ENCODE measurements at regions not wholly inside any gene's neighbourhood (a gene's known extent, or its start where the extent isn't known, plus 50 kb on each side); places are given as distances from the start of the nearest gene placed in this dataset.
"Not testable (repeated sequence)": the region's sequence is repeated elsewhere in the genome, so short reads cannot be mapped to it uniquely, and the experiment has no call there.

DNA sequence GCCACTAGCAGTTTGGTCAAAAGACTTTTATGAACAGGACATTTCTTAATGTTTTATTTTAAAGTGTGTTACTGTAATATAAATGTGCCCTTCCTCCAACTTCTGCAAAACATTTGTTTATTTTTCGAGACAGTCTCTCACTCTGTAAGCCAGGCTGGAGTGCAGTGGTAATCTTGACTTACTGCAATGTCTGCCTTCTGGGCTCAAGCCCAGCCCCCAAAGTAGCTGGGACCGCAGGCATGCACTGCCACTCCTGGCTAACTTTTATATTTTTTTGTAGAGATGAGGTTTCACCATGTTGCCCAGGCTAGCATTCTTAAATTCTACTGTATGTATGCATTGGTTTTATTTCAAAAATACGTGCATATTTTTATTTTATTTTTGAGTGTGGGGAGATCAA, 1201.9 kb downstream of the STIM2 start:
- H3K4me3 ChIP-seq (ENCODE audit: low read depth, low read length): no peak overlapping the region
- DNase-seq (ENCODE audit: low read depth): no peak
- TF ChIP-seq, protein P1, sequence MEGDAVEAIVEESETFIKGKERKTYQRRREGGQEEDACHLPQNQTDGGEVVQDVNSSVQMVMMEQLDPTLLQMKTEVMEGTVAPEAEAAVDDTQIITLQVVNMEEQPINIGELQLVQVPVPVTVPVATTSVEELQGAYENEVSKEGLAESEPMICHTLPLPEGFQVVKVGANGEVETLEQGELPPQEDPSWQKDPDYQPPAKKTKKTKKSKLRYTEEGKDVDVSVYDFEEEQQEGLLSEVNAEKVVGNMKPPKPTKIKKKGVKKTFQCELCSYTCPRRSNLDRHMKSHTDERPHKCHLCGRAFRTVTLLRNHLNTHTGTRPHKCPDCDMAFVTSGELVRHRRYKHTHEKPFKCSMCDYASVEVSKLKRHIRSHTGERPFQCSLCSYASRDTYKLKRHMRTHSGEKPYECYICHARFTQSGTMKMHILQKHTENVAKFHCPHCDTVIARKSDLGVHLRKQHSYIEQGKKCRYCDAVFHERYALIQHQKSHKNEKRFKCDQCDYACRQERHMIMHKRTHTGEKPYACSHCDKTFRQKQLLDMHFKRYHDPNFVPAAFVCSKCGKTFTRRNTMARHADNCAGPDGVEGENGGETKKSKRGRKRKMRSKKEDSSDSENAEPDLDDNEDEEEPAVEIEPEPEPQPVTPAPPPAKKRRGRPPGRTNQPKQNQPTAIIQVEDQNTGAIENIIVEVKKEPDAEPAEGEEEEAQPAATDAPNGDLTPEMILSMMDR (conservative IDR thresholded peaks at IDR 0.05; ENCODE audit: low read depth, low read length): no peak

GRCh38 chr4:28073860-28074555, 1213.4 kb downstream of the STIM2 start:
- H3K4me3 ChIP-seq (ENCODE audit: low read depth, low read length): no peak overlapping the region
- TF ChIP-seq, protein P1 (conservative IDR thresholded peaks at IDR 0.05; ENCODE audit: low read depth, low read length): peak; percentile 23
- peak; percentile 11 for DNase-seq (ENCODE audit: low read depth)

DNA sequence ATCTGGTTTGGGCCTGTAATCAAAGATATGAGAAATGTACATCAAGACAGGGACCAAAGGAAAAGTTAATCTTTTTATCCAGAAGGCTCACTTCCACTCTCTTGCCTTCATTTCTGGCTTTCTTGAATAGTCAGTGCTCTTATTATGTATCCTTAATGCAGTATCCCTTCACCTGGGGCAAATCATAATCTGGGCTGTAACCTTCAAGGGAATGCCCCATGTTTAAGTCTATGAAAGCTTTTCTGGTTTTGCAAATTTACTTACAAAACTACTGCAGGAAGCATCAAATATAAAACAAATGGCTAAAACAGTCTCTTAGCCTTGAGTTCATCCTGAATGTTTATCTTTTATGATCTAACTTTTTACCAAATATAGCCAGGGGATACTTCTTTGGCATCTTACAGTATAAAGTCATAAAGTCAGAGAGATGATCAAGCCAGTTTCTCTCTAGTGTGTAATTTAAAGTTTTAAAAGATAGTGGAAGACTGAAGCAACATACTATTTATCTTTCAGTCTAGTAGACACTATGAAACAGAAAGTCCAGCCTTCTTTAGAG, 1214.8 kb downstream of the STIM2 start:
- TF ChIP-seq, protein P1 (conservative IDR thresholded peaks at IDR 0.05; ENCODE audit: low read depth, low read length): no peak
- no peak for DNase-seq (ENCODE audit: low read depth)

GRCh38 chr4:28077203-28077602, 1216.6 kb downstream of the STIM2 start:
- DNase-seq (ENCODE audit: low read depth); H3K4me3 ChIP-seq (ENCODE audit: low read depth, low read length): not testable (repeated sequence)

More for the DNA sequence above, 1214.8 kb downstream of the STIM2 start:
- H3K4me3 ChIP-seq (ENCODE audit: low read depth, low read length): no peak overlapping the region

- H3K4me3 ChIP-seq (ENCODE audit: low read depth, low read length): no peak overlapping the region
- TF ChIP-seq, protein P1 (conservative IDR thresholded peaks at IDR 0.05; ENCODE audit: low read depth, low read length): no peak
- DNase-seq (ENCODE audit: low read depth): peak; percentile 1
Observed at GRCh38 chr4:28082686-28083390, 1222.2 kb downstream of the STIM2 start.

DNA sequence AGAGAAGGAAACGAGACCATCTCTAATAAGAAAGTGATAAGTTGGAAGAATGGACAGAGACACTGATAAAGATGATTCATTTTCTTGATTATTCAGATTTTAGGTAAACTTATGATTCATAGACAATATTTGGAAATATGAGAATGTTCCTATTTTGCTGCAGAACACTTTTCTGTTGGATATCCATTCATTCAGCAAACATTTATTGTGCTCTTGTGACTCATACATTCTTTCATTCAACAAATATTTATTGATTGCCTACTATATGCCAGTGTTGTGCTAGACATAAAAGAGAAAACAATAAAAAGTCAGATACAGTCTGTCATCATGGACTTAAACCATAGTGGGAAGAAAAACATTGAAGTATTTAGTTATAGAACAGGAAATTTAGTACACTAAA, 1232.0 kb downstream of the STIM2 start:
- no peak for DNase-seq (ENCODE audit: low read depth)
- H3K4me3 ChIP-seq (ENCODE audit: low read depth, low read length): no peak overlapping the region
- TF ChIP-seq, protein P1 (conservative IDR thresholded peaks at IDR 0.05; ENCODE audit: low read depth, low read length): no peak

DNA sequence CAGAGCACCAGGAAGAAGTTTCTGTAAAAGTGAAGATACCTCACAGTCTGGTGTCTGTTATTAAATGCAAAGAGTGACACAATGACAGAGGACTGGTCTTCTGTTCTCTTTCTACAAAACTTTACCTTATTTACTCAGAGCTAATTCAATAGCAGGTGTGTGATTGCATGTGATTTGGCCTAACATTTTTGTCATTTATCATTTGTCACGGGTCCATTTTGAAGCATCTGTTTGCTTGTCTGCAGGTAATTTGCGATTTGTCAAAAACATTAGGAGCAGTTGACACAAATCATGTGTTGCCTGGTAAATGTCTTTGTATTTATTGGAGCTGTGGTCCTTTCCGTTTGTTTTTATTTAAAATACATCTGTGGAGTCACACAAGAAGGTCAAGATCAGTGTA, 1232.4 kb downstream of the STIM2 start:
- no peak overlapping the region for H3K4me3 ChIP-seq (ENCODE audit: low read depth, low read length)
- DNase-seq (ENCODE audit: low read depth): no peak
- TF ChIP-seq, protein P1 (conservative IDR thresholded peaks at IDR 0.05; ENCODE audit: low read depth, low read length): no peak
